Endothelial cell of umbilical vein (primary cell): ENCODE measurements at regions not wholly inside any gene's neighbourhood (a gene's known extent, or its start where the extent isn't known, plus 50 kb on each side); places are given as distances from the start of the nearest gene placed in this dataset.

Experiments
- BruUV-seq: library from RNA; stranded (reverse); fragments of 400-500 nt; replicated peaks from 2 replicates; lab custom pipeline; 2021; lab: Mats Ljungman, UMichigan
- CTCF ChIA-PET: fragments of 300-600, 350-600 bp; sonication (Branson Sonifier 250); formaldehyde crosslinking; loops from one replicate; lab custom pipeline; 2021; ENCODE audit warnings: antibody characterized with exemption, inconsistent platforms; lab: Charles Lee
- POLR2A ChIA-PET: fragments of 300-600, 350-600 bp; sonication (Branson Sonifier 250); formaldehyde crosslinking; loops from one replicate; lab custom pipeline; 2021; ENCODE audit warnings: antibody characterized with exemption, inconsistent platforms; lab: Charles Lee
- DNase-seq: peaks from one replicate; pipeline ENCODE4 v3.0.0-alpha.2; 2011; ENCODE audit warnings: low read depth, low spot score
- FAIRE-seq: peaks from 2 replicates; lab custom pipeline; 2011; peaks lifted over from hg19 to GRCh38; lab: Jason Lieb, UNC
- H2AFZ ChIP-seq: 2 replicates; pipeline ENCODE4 v1.6.0; 2012; ENCODE audit warnings: low read depth, low read length, control low read depth, inconsistent platforms
- H3K27ac ChIP-seq: 2 replicates; pipeline ENCODE4 v1.5.1; 2011; ENCODE audit warnings: low read depth, mild to moderate bottlenecking, control low read depth, low read length, moderate library complexity; ENCODE audit not compliant: insufficient read depth
- H3K27me3 ChIP-seq, 2 experiments: 2 replicates each; pipeline versions ENCODE4 v1.6.0 to v1.6.1; 2011; ENCODE audit warnings: low read length in 2 of 2, mixed read lengths in 1 of 2; ENCODE audit not compliant: control insufficient read depth in 2 of 2, insufficient read depth in 2 of 2
- H3K36me3 ChIP-seq, 2 experiments: 2 replicates in 1 of 2; 3 replicates in 1 of 2; pipeline ENCODE4 v1.5.1; 2011; ENCODE audit warnings: low read length in 2 of 2, mild to moderate bottlenecking in 1 of 2, moderate library complexity in 1 of 2; ENCODE audit not compliant: control insufficient read depth in 2 of 2, insufficient read depth in 2 of 2; ENCODE audit errors: extremely low read depth in 1 of 2
- H3K4me1 ChIP-seq: 3 replicates; pipeline ENCODE4 v1.5.1; 2011; ENCODE audit warnings: mild to moderate bottlenecking, low read length; ENCODE audit not compliant: control insufficient read depth, insufficient read depth; ENCODE audit errors: extremely low read depth
- H3K4me2 ChIP-seq: 2 replicates; pipeline ENCODE4 v1.6.1; 2011; ENCODE audit warnings: low read length, control low read depth, mixed read lengths; ENCODE audit not compliant: insufficient read depth
- H3K4me3 ChIP-seq, 3 experiments: fragments of 200-600 bp in 1 of 3; sonication (generic), shearing (Covaris generic) in 1 of 3; replicated peaks in 1 of 3; 2 replicates each; pipeline ENCODE4 v1.5.1; 2011 to 2016; ENCODE audit warnings: control low read depth in 3 of 3, low read length in 3 of 3, mild to moderate bottlenecking in 2 of 3, inconsistent platforms in 1 of 3, low read depth in 1 of 3, moderate library complexity in 1 of 3; ENCODE audit not compliant: insufficient read depth in 1 of 3
- H3K79me2 ChIP-seq: 2 replicates; pipeline ENCODE4 v1.6.0; 2012; ENCODE audit warnings: low read length, inconsistent platforms; ENCODE audit not compliant: control insufficient read depth, insufficient read depth
- H3K9ac ChIP-seq: replicated peaks from 2 replicates; pipeline ENCODE3; 2011; ENCODE audit warnings: low read length, control low read depth; ENCODE audit not compliant: insufficient read depth; ENCODE audit errors: extremely low read depth
- H3K9me1 ChIP-seq: replicated peaks from 3 replicates; pipeline ENCODE4 v1.6.0; 2011; ENCODE audit warnings: mild to moderate bottlenecking, low read length; ENCODE audit not compliant: control insufficient read depth, insufficient read depth; ENCODE audit errors: extremely low read depth
- H3K9me3 ChIP-seq: replicated peaks from 2 replicates; pipeline ENCODE4 v1.5.1; 2012; ENCODE audit warnings: low read length, inconsistent platforms; ENCODE audit not compliant: control insufficient read depth, insufficient read depth
- H4K20me1 ChIP-seq: replicated peaks from 2 replicates; pipeline ENCODE3; 2011; ENCODE audit warnings: mild to moderate bottlenecking, low read length; ENCODE audit not compliant: control insufficient read depth, insufficient read depth; ENCODE audit errors: extremely low read depth
- EZH2 ChIP-seq: IDR thresholded peaks from 2 replicates; pipeline ENCODE4 v1.6.1; 2012; ENCODE audit warnings: borderline replicate concordance, low read depth, mild to moderate bottlenecking, moderate library complexity, low read length, inconsistent platforms; ENCODE audit not compliant: severe bottlenecking
- JUN ChIP-seq: IDR thresholded peaks from 2 replicates; pipeline ENCODE4 v1.6.1; 2011; ENCODE audit warnings: borderline replicate concordance, low read depth; ENCODE audit not compliant: insufficient read length, insufficient read depth
- POLR2AphosphoS5 ChIP-seq: IDR thresholded peaks from 2 replicates; pipeline ENCODE4 v1.6.1; 2012; ENCODE audit warnings: low read depth, mild to moderate bottlenecking, control low read depth, low read length, moderate library complexity; ENCODE audit not compliant: insufficient read depth
- dilution Hi-C: fragments of 300-500 bp; cut with MboI; formaldehyde crosslinking; loops from one replicate; pipeline ENCODE4 v1.15.0; 2019; ENCODE audit warnings: low sequenced_read_pairs; ENCODE audit not compliant: extremely low pct_ligation_motif_present
- intact Hi-C: fragments of 100-400 bp; cut with micrococcal nuclease; formaldehyde crosslinking; loops from one replicate; pipeline ENCODE4 v1.10.0; 2022
- TF ChIP-seq, protein P1 (sequence below): IDR thresholded peaks from 2 replicates; pipeline ENCODE4 v1.6.1; 2011; ENCODE audit not compliant: insufficient read depth, insufficient read length

DNA sequence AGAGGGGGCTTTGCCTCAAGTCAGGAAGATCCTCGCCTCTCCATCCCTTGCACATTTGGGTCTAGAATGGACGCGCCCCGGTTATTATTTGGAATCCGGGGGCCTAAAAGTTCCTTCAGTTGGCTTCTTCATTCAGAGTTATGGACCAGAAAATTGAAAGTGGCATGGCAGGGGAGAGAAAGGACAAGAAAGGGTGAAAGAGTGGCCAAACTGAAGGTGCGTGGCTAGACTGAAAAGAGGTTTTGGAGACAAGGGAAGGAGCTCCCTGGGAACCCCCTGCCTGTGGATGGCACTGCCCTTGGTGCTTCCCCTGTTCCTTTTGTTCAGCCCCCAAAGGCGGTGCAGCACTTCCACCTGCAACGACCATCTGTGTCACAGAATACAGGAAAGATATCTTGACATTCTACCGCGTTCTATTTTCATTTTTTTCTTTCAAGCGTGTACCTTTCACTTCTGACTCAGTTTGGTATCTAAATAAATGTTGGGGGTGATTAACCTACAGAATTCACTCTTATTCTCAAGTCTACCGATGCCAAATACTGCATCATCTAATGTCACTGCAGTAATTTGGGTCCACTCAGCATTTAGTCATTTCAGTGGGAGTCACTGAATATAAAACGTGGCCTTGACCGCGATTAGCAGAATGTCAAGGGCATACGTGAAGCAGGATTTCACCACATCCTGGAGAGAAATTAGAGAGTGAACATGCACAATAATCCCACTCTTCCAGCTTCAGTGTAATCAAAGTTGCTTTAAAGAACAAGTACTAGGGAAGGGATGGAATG, 88.1 kb upstream of the ARHGAP32 start:
- Histone ChIP-seq H4K20me1 (peaks cover 2% of the 10 kb centered on the region), H3K27ac (no peak overlapping the region), H3K4me3 (peak overlapping the region; percentile 32 to 51 (median 43)), H3K4me1 (peaks cover 8% of the 10 kb centered on the region), H3K9me3 (no peaks in the 10 kb centered on the region), H3K79me2 (peaks cover 4% of the 10 kb centered on the region), H3K27me3 (peaks cover 0 to 2% of the 10 kb centered on the region in 2 experiments), H3K4me2 (peak overlapping the region; percentile 77), H3K9me1 (no peaks in the 10 kb centered on the region), H3K9ac (peak overlapping the region; percentile 32), H2AFZ (peak overlapping the region; percentile 98), H3K36me3 (no peaks in the 10 kb centered on the region)
- BruUV-seq = no TSS peak
- TF ChIP-seq JUN (no peak), POLR2AphosphoS5 (no peak), EZH2 (no peak)
- TF ChIP-seq, protein P1, sequence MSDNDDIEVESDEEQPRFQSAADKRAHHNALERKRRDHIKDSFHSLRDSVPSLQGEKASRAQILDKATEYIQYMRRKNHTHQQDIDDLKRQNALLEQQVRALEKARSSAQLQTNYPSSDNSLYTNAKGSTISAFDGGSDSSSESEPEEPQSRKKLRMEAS = no peak
- DNase-seq (no peak), FAIRE-seq (no peak)
- POLR2A ChIA-PET = no interaction called here
- CTCF ChIA-PET = interaction anchor here (1.3 kb wide), 1 partner anchor 395 kb away, joined by 3 read pairs; no protein-coding TSS in a partner anchor
- dilution Hi-C loops (no loop called here), intact Hi-C loops (no loop called here)
